GM03348 (cell line): ENCODE measurements at regions not wholly inside any gene's neighbourhood (a gene's known extent, or its start where the extent isn't known, plus 50 kb on each side); places are given as distances from the start of the nearest gene placed in this dataset.
A peak's percentile ranks its signal among the peaks of the same experiment; 100 is the strongest.
"Not testable (repeated sequence)": the region's sequence is repeated elsewhere in the genome, so short reads cannot be mapped to it uniquely, and the experiment has no call there.

ENCODE experiments used
- DNase-seq: peaks from one replicate; pipeline ENCODE4 v3.0.0; 2012; ENCODE audit warnings: low spot score

GRCh38 chr4:3648731-3649130 is 116.5 kb upstream of the LRPAP1 start:
- no peak for DNase-seq

- no peak for DNase-seq
These were observed 116.0 kb upstream of the LRPAP1 start for GRCh38 chr4:3648195-3648594.

- DNase-seq, result no peak
These were observed 115.2 kb upstream of the LRPAP1 start for GRCh38 chr4:3647421-3647820.

GRCh38 chr4:3645711-3646679 is 113.8 kb upstream of the LRPAP1 start:
- no peak for DNase-seq

- DNase-seq, result peak; percentile 80
These were observed 112.8 kb upstream of the LRPAP1 start for GRCh38 chr4:3644849-3645627.

GRCh38 chr4:3643518-3644433 is 111.6 kb upstream of the LRPAP1 start:
- DNase-seq, result no peak

GRCh38 chr4:3642806-3643517 is 110.7 kb upstream of the LRPAP1 start:
- no peak for DNase-seq

- no peak for DNase-seq
These were observed 109.9 kb upstream of the LRPAP1 start for GRCh38 chr4:3642056-3642630.

GRCh38 chr4:3641501-3641900 is 109.3 kb upstream of the LRPAP1 start:
- no peak for DNase-seq

GRCh38 chr4:3640587-3640962 is 108.4 kb upstream of the LRPAP1 start:
- DNase-seq, result peak; percentile 39

GRCh38 chr4:3639613-3640586 is 107.7 kb upstream of the LRPAP1 start:
- DNase-seq, result no peak

- DNase-seq, result no peak
These were observed 106.0 kb upstream of the LRPAP1 start for GRCh38 chr4:3638080-3638795.

GRCh38 chr4:3637326-3638016 is 105.2 kb upstream of the LRPAP1 start:
- no peak for DNase-seq

GRCh38 chr4:3636646-3637320 is 104.6 kb upstream of the LRPAP1 start:
- DNase-seq, result no peak

GRCh38 chr4:3636020-3636419 is 103.8 kb upstream of the LRPAP1 start:
- DNase-seq, result not testable (repeated sequence)

GRCh38 chr4:3634894-3635820 is 102.9 kb upstream of the LRPAP1 start:
- DNase-seq, result no peak
